Subcutaneous abdominal adipose tissue (tissue), 5 donors: ENCODE measurements at regions not wholly inside any gene's neighbourhood (a gene's known extent, or its start where the extent isn't known, plus 50 kb on each side); places are given as distances from the start of the nearest gene placed in this dataset.

Source experiments
- H3K27ac ChIP-seq: one replicate; pipeline ENCODE4 v1.7.0; 2013; ENCODE audit warnings: low read depth, mild to moderate bottlenecking, inconsistent platforms, low read length, moderate library complexity
- H3K27me3 ChIP-seq, 5 donors: one replicate each; pipeline ENCODE4 v1.7.0; 2013; ENCODE audit warnings: low read length in 5 of 5, inconsistent platforms in 1 of 5; ENCODE audit not compliant: control insufficient read depth in 5 of 5, insufficient read depth in 4 of 5
- H3K36me3 ChIP-seq, 5 donors: one replicate each; pipeline ENCODE4 v1.7.0; 2013; ENCODE audit warnings: low read length in 5 of 5; ENCODE audit not compliant: control insufficient read depth in 5 of 5, insufficient read depth in 5 of 5
- H3K4me1 ChIP-seq, 5 donors: one replicate each; pipeline ENCODE4 v1.7.0; 2013; ENCODE audit warnings: low read length in 5 of 5, mild to moderate bottlenecking in 3 of 5, moderate library complexity in 1 of 5; ENCODE audit not compliant: control insufficient read depth in 5 of 5, insufficient read depth in 5 of 5
- H3K4me3 ChIP-seq, 5 donors: one replicate each; pipeline ENCODE4 v1.7.0; 2013; ENCODE audit warnings: low read length in 5 of 5, low read depth in 1 of 5
- H3K9ac ChIP-seq, 5 donors: one replicate each; pipeline ENCODE4 v1.7.0; 2013; ENCODE audit warnings: low read length in 5 of 5, mild to moderate bottlenecking in 4 of 5, moderate library complexity in 3 of 5
- H3K9me3 ChIP-seq, 5 donors: one replicate each; pipeline ENCODE4 v1.7.0; 2013; ENCODE audit warnings: low read length in 5 of 5; ENCODE audit not compliant: control insufficient read depth in 5 of 5
- donor health status: healthy.
- donor health status: healthy.
- donor health status: healthy.
- donor health status: healthy.
- donor health status: healthy.

GRCh38 chr3:64300790-64301423 is 75.6 kb upstream of the PRICKLE2 start:
- Histone ChIP-seq H3K9ac (no peak overlapping the region), H3K36me3 (no peaks in the 10 kb centered on the region), H3K27ac (peak overlapping the region; percentile 51), H3K9me3 (peaks cover 0 to 12% (median 7%) of the 10 kb centered on the region in 5 donors), H3K27me3 (no peaks in the 10 kb centered on the region), H3K4me1 (peaks cover 0 to 15% (median 6%) of the 10 kb centered on the region in 5 donors), H3K4me3 (no peak overlapping the region)

DNA sequence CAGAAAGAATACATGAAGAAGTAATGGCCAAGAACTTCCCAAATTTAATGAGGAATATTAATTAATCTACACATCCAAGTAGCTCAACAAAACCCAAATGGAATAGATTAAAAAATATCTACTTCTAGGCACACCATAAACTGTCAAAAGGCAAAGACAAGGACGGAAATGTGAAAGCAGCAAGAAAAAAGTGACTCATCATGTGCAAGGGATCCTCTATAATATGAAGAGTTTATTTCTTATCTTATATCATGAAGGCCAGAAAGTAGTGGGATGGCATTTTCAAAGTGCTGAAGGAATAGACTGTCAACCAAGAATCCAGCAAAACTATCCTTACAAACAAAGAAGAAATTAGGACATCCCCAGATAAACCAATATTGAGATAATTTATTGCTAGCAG is 73.9 kb upstream of the PRICKLE2 start:
- no peak overlapping the region for H3K9ac ChIP-seq
- H3K36me3 ChIP-seq = no peaks in the 10 kb centered on the region
- no peaks in the 10 kb centered on the region for H3K27me3 ChIP-seq
- no peak overlapping the region for H3K27ac ChIP-seq
- peaks cover 0 to 25% (median 10%) of the 10 kb centered on the region in 5 donors for H3K4me1 ChIP-seq
- peaks cover 0 to 12% (median 7%) of the 10 kb centered on the region in 5 donors for H3K9me3 ChIP-seq
- H3K4me3 ChIP-seq = no peak overlapping the region

DNA sequence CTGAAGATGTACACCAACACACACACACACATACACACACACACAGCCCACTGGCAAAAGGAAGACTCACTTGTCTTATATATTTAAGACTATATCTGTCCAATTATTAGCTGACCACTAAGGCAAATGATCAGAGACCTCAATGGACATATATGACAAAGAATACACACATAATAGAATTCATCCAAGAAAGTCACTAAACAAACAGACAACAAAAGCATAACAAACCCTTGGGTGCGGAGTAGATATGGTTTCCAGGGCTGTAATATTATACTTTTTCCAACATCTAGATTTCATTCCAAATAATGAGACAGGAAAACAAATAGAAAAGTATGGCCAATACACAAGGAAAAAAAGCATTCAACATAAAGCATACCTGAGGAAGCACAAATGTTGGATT is 72.3 kb upstream of the PRICKLE2 start:
- H3K9ac ChIP-seq = no peak overlapping the region
- peaks cover 0 to 33% (median 14%) of the 10 kb centered on the region in 5 donors for H3K4me1 ChIP-seq
- H3K36me3 ChIP-seq = no peaks in the 10 kb centered on the region
- H3K27me3 ChIP-seq = no peaks in the 10 kb centered on the region
- no peak overlapping the region for H3K4me3 ChIP-seq
- peaks cover 0 to 12% (median 7%) of the 10 kb centered on the region in 5 donors for H3K9me3 ChIP-seq
- no peak overlapping the region for H3K27ac ChIP-seq

DNA sequence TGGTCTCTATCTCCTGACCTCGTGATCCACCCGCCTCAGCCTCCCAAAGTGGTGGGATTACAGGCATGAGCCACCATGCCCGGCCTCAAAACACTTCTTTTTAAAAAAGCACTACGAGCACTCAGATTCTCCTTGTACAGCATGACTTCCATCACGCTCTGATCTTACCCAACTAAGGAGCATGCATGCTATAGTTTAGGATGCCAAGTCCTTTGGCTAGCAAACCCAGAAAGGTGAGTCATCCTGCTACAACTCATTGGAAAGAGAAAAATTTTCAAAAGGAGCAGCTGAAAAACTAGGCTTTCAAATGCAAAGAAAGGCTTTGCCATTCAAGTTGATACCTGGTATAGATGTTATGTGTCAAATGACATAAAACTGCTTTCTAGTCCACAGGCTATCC is 70.3 kb upstream of the PRICKLE2 start:
- H3K4me1 ChIP-seq = peaks cover 3 to 36% (median 22%) of the 10 kb centered on the region in 5 donors
- H3K4me3 ChIP-seq = no peak overlapping the region
- peak overlapping the region; percentile 59 for H3K27ac ChIP-seq
- no peaks in the 10 kb centered on the region for H3K36me3 ChIP-seq
- H3K27me3 ChIP-seq = no peaks in the 10 kb centered on the region
- H3K9ac ChIP-seq = no peak overlapping the region
- H3K9me3 ChIP-seq = peaks cover 0 to 12% (median 7%) of the 10 kb centered on the region in 5 donors

DNA sequence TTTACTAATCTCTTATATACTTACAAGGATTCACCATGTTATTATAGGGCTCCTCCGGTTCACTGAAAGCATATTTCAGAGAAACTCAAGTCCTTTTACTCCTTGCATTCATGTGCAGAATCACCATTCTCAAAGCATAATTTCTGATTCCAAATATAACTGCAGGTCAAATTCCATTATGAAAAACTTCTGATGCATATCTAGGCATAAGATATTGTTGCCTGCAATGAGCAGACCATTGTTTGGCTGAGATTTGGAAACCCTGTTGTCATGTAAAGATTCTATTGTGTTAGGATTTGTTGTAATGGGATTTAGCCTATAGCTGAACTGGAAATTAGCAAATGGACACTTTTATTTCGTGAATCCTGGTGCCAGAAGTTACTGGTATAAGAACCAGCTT is 69.5 kb upstream of the PRICKLE2 start:
- Histone ChIP-seq H3K9ac (no peak overlapping the region), H3K27me3 (no peaks in the 10 kb centered on the region), H3K4me3 (no peak overlapping the region), H3K36me3 (no peaks in the 10 kb centered on the region), H3K27ac (peak overlapping the region; percentile 59), H3K9me3 (peaks cover 0 to 12% (median 7%) of the 10 kb centered on the region in 5 donors), H3K4me1 (peaks cover 3 to 34% (median 25%) of the 10 kb centered on the region in 5 donors)

GRCh38 chr3:64293121-64293520 is 67.9 kb upstream of the PRICKLE2 start:
- peaks cover 3 to 36% (median 25%) of the 10 kb centered on the region in 5 donors for H3K4me1 ChIP-seq
- no peaks in the 10 kb centered on the region for H3K27me3 ChIP-seq
- no peak overlapping the region for H3K9ac ChIP-seq
- H3K9me3 ChIP-seq = peaks cover 0 to 12% (median 7%) of the 10 kb centered on the region in 5 donors
- H3K27ac ChIP-seq = peak overlapping the region; percentile 95
- no peak overlapping the region for H3K4me3 ChIP-seq
- no peaks in the 10 kb centered on the region for H3K36me3 ChIP-seq

GRCh38 chr3:64291956-64292355 is 66.7 kb upstream of the PRICKLE2 start:
- Histone ChIP-seq H3K4me1 (peaks cover 3 to 36% (median 25%) of the 10 kb centered on the region in 5 donors), H3K9ac (peak overlapping the region in 2 of 5 donors; percentile 38 to 87), H3K27ac (peak overlapping the region; percentile 95), H3K4me3 (no peak overlapping the region), H3K36me3 (no peaks in the 10 kb centered on the region), H3K27me3 (no peaks in the 10 kb centered on the region), H3K9me3 (peaks cover 0 to 4% (median 2%) of the 10 kb centered on the region in 5 donors)

GRCh38 chr3:64291345-64291744 is 66.1 kb upstream of the PRICKLE2 start:
- Histone ChIP-seq H3K9ac (peak overlapping the region in 2 of 5 donors; percentile 57 to 87), H3K9me3 (no peaks in the 10 kb centered on the region), H3K27me3 (no peaks in the 10 kb centered on the region), H3K27ac (peak overlapping the region; percentile 95), H3K4me3 (no peak overlapping the region), H3K36me3 (no peaks in the 10 kb centered on the region), H3K4me1 (peaks cover 3 to 36% (median 25%) of the 10 kb centered on the region in 5 donors)

DNA sequence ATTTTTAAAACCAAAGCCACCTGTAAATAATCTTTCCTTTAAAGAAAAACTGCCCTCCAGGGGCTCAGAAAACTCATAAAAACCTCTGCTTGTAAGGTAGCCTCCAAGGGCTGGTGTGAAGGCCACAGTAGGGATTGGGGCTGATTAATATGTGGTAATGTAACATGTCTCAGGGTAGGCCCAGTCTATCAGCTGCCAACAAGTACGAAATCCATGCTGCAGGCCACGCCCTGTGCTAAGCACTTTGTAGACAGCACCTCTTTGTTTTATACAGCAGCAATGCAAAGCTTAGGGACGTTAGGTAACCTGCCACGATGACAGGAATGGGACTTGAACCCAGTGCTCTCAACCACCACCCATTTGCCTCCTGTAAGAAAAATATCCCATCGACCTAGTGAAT is 65.6 kb upstream of the PRICKLE2 start:
- H3K27ac ChIP-seq = peak overlapping the region; percentile 95
- H3K4me3 ChIP-seq = no peak overlapping the region
- no peaks in the 10 kb centered on the region for H3K9me3 ChIP-seq
- no peaks in the 10 kb centered on the region for H3K36me3 ChIP-seq
- H3K27me3 ChIP-seq = no peaks in the 10 kb centered on the region
- peak overlapping the region in 3 of 5 donors; percentile 51 to 61 (median 57) for H3K9ac ChIP-seq
- peaks cover 3 to 36% (median 25%) of the 10 kb centered on the region in 5 donors for H3K4me1 ChIP-seq

DNA sequence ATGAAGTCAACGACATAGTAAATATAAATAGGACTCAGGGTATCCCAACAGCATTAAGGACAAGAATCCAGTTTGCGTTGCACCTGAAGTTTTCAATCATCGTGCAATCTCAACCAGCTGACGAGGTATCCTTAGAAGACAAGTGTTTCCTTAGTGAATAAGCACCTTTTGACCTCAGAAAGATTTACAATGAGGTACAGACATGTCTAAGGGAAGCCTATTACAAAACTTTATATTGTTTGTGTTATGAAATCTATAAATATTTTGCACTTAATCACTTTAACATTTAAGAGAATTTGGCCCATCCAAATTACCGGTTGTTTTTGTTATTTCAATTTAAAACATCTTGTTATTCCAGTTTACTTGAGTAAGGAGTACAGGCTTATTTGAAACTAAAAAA is 64.9 kb upstream of the PRICKLE2 start:
- Histone ChIP-seq H3K36me3 (no peaks in the 10 kb centered on the region), H3K4me1 (peaks cover 3 to 36% (median 25%) of the 10 kb centered on the region in 5 donors), H3K9me3 (no peaks in the 10 kb centered on the region), H3K27ac (peak overlapping the region; percentile 95), H3K9ac (peak overlapping the region in 1 of 5 donors; percentile 61), H3K27me3 (no peaks in the 10 kb centered on the region), H3K4me3 (peak overlapping the region in 1 of 5 donors; percentile 2)
